Loucy (cell line): ENCODE measurements at regions not wholly inside any gene's neighbourhood (a gene's known extent, or its start where the extent isn't known, plus 50 kb on each side); places are given as distances from the start of the nearest gene placed in this dataset.

Experiments used
- H2AFZ ChIP-seq: fragments of 200-600 bp; sonication (generic); 2 replicates; pipeline ENCODE4 v1.6.0; 2016; ENCODE audit warnings: antibody characterized with exemption, mild to moderate bottlenecking, low read length, moderate library complexity
- H3F3A ChIP-seq: fragments of 200-600 bp; 2 replicates; pipeline ENCODE4 v1.6.0; 2016; ENCODE audit warnings: antibody characterized with exemption, low read depth, mild to moderate bottlenecking
- H3K27me3 ChIP-seq: fragments of 200-600 bp; sonication (generic); 2 replicates; pipeline ENCODE4 v1.6.1; 2014; ENCODE audit warnings: low read length, mild to moderate bottlenecking; ENCODE audit not compliant: insufficient read depth, poor library complexity, severe bottlenecking
- H3K36me3 ChIP-seq: fragments of 200-600 bp; sonication (generic); 2 replicates; pipeline ENCODE4 v1.6.1; 2016; ENCODE audit warnings: low read length; ENCODE audit not compliant: insufficient read depth
- H3K4me1 ChIP-seq: fragments of 200-600 bp; sonication (generic); 2 replicates; pipeline ENCODE4 v1.5.1; 2014; ENCODE audit warnings: low read length, mild to moderate bottlenecking; ENCODE audit not compliant: insufficient read depth, poor library complexity, severe bottlenecking
- H3K4me2 ChIP-seq: fragments of 200-600 bp; sonication (generic); 2 replicates; pipeline ENCODE4 v1.6.0; 2014; ENCODE audit warnings: antibody characterized with exemption, low read length, low read depth, mild to moderate bottlenecking; ENCODE audit not compliant: poor library complexity, severe bottlenecking
- H3K4me3 ChIP-seq: fragments of 200-600 bp; sonication (generic); 2 replicates; pipeline ENCODE4 v1.5.1; 2014; ENCODE audit warnings: low read length, mild to moderate bottlenecking, mixed read lengths; ENCODE audit not compliant: poor library complexity, severe bottlenecking
- H3K79me2 ChIP-seq: fragments of 200-600 bp; sonication (generic); 2 replicates; pipeline ENCODE4 v1.6.1; 2014; ENCODE audit warnings: low read length; ENCODE audit not compliant: insufficient read depth
- H3K9ac ChIP-seq: fragments of 200-600 bp; sonication (generic); 2 replicates; pipeline ENCODE4 v1.6.0; 2014; ENCODE audit warnings: mild to moderate bottlenecking, low read depth, low read length, moderate library complexity; ENCODE audit not compliant: poor library complexity, severe bottlenecking
- H3K9me2 ChIP-seq: fragments of 200-600 bp; sonication (generic); replicated peaks from 2 replicates; pipeline ENCODE4 v1.6.1; 2016; ENCODE audit warnings: low read depth, low read length, mixed read lengths
- H3K9me3 ChIP-seq: fragments of 200-600 bp; sonication (generic); 2 replicates; pipeline ENCODE4 v1.6.1; 2014; ENCODE audit warnings: mild to moderate bottlenecking, antibody characterized with exemption, low read length, low read depth; ENCODE audit not compliant: insufficient read depth
- H4K20me1 ChIP-seq: fragments of 200-600 bp; sonication (generic); 2 replicates; pipeline ENCODE4 v1.6.0; 2014; ENCODE audit warnings: antibody characterized with exemption, low read length, mild to moderate bottlenecking; ENCODE audit not compliant: insufficient read depth, poor library complexity, severe bottlenecking
- CTCF ChIP-seq: fragments of 200-600 bp; sonication (generic); conservative IDR thresholded peaks from 2 replicates; pipeline ENCODE4 v1.5.1; 2014; ENCODE audit warnings: mild to moderate bottlenecking, antibody characterized with exemption, low read length
- EZH2phosphoT487 ChIP-seq: fragments of 200-600 bp; IDR thresholded peaks from 2 replicates; pipeline ENCODE4 v1.6.1; 2018; ENCODE audit warnings: antibody characterized with exemption, mild to moderate bottlenecking, moderate library complexity, borderline replicate concordance

DNA sequence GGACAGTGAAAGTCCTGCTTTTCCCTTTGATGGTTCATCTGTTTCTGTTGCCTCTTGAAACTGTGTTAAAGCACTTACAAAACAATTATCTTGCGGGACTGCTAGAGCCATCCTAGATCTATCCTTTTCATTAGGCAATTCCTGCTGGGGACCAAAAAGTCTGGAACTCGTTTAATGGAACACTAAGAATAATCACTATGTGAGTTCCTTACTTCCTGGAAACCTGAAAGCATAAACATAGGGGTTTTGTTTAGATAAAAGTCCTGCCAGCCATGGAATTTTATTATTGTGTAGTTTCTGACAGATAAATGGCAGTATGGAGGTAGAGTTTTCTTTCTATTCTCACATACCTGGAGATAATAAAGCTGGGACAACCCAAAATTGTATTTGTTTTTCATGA is 1133.3 kb downstream of the SORCS3 start:
- Histone ChIP-seq H2AFZ (no peak overlapping the region), H3K4me1 (no peaks in the 10 kb centered on the region)

GRCh38 chr10:105770524-105771212 is 1129.6 kb downstream of the SORCS3 start:
- no peaks in the 10 kb centered on the region for H3K79me2 ChIP-seq
- no peak overlapping the region for H3K9ac ChIP-seq
- H3K4me1 ChIP-seq, result no peaks in the 10 kb centered on the region
- H3K4me3 ChIP-seq, result no peak overlapping the region
- H3K27me3 ChIP-seq, result no peaks in the 10 kb centered on the region
- no peaks in the 10 kb centered on the region for H3K9me3 ChIP-seq
- no peaks in the 10 kb centered on the region for H3K9me2 ChIP-seq
- H3F3A ChIP-seq, result no peaks in the 10 kb centered on the region
- no peaks in the 10 kb centered on the region for H3K36me3 ChIP-seq
- H2AFZ ChIP-seq, result no peak overlapping the region
- no peaks in the 10 kb centered on the region for H4K20me1 ChIP-seq
- H3K4me2 ChIP-seq, result no peak overlapping the region
- TF ChIP-seq EZH2phosphoT487 (no peak), CTCF (no peak)

More for the DNA sequence above, 1133.3 kb downstream of the SORCS3 start:
- H3K4me2 ChIP-seq, result no peak overlapping the region
- H3K27me3 ChIP-seq, result no peaks in the 10 kb centered on the region
- no peak overlapping the region for H3K9ac ChIP-seq
- no peak overlapping the region for H3K4me3 ChIP-seq
- H3K9me3 ChIP-seq, result no peaks in the 10 kb centered on the region
- H3K79me2 ChIP-seq, result no peaks in the 10 kb centered on the region
- H3F3A ChIP-seq, result no peaks in the 10 kb centered on the region
- H3K36me3 ChIP-seq, result no peaks in the 10 kb centered on the region
- no peaks in the 10 kb centered on the region for H4K20me1 ChIP-seq
- H3K9me2 ChIP-seq, result no peaks in the 10 kb centered on the region
- TF ChIP-seq CTCF (no peak), EZH2phosphoT487 (no peak)

GRCh38 chr10:105769248-105770184 is 1128.4 kb downstream of the SORCS3 start:
- Histone ChIP-seq H3K36me3 (no peaks in the 10 kb centered on the region), H3K9me2 (no peaks in the 10 kb centered on the region), H3K4me1 (no peaks in the 10 kb centered on the region), H3K4me3 (no peak overlapping the region), H3F3A (no peaks in the 10 kb centered on the region), H3K9me3 (no peaks in the 10 kb centered on the region), H3K27me3 (no peaks in the 10 kb centered on the region), H3K4me2 (no peak overlapping the region), H3K9ac (no peak overlapping the region), H3K79me2 (no peaks in the 10 kb centered on the region), H2AFZ (no peak overlapping the region), H4K20me1 (no peaks in the 10 kb centered on the region)
- no peak for TF ChIP-seq CTCF
- no peak for TF ChIP-seq EZH2phosphoT487
